Osteoblast (primary cell): ENCODE measurements at regions not wholly inside any gene's neighbourhood (a gene's known extent, or its start where the extent isn't known, plus 50 kb on each side); places are given as distances from the start of the nearest gene placed in this dataset.

Experiments
- DNase-seq: peaks from one replicate; pipeline ENCODE4 v3.0.0; 2011; ENCODE audit warnings: low spot score, mixed read lengths; ENCODE audit not compliant: insufficient read length; ENCODE audit errors: missing footprints
- H2AFZ ChIP-seq: 2 replicates; pipeline ENCODE4 v1.6.0; 2011; ENCODE audit warnings: mild to moderate bottlenecking, low read length
- H3K27ac ChIP-seq: 2 replicates; pipeline ENCODE4 v1.5.1; 2011; ENCODE audit warnings: mild to moderate bottlenecking, low read depth, low read length, moderate library complexity
- H3K27me3 ChIP-seq: 2 replicates; pipeline ENCODE4 v1.6.0; 2012; ENCODE audit warnings: mild to moderate bottlenecking, control low read depth, inconsistent platforms, low read length, moderate library complexity; ENCODE audit not compliant: insufficient read depth
- H3K36me3 ChIP-seq: 2 replicates; pipeline ENCODE4 v1.5.1; 2011; ENCODE audit warnings: mild to moderate bottlenecking, low read length, control low read depth, moderate library complexity; ENCODE audit not compliant: insufficient read depth
- H3K4me1 ChIP-seq: 2 replicates; pipeline ENCODE4 v1.5.1; 2011; ENCODE audit warnings: mild to moderate bottlenecking, low read length, control low read depth, moderate library complexity; ENCODE audit not compliant: insufficient read depth
- H3K4me2 ChIP-seq: 2 replicates; pipeline ENCODE4 v1.6.0; 2011; ENCODE audit warnings: mild to moderate bottlenecking, low read length; ENCODE audit not compliant: insufficient read depth
- H3K4me3 ChIP-seq: fragments of 200-600 bp; sonication (generic); 3 replicates; pipeline ENCODE4 v1.5.1; 2012; ENCODE audit warnings: mild to moderate bottlenecking, low read length, inconsistent platforms; ENCODE audit not compliant: insufficient read depth
- H3K79me2 ChIP-seq: 2 replicates; pipeline ENCODE4 v1.6.0; 2012; ENCODE audit warnings: mild to moderate bottlenecking, low read length, control low read depth, inconsistent platforms; ENCODE audit not compliant: insufficient read depth
- H3K9me3 ChIP-seq: 2 replicates; pipeline ENCODE4 v1.5.1; 2011; ENCODE audit warnings: low read depth, low read length, control low read depth
- H4K20me1 ChIP-seq: 2 replicates; pipeline ENCODE4 v1.6.0; 2012; ENCODE audit warnings: mild to moderate bottlenecking, low read length, control low read depth; ENCODE audit not compliant: insufficient read depth
- TF ChIP-seq, protein P1 (sequence below): IDR thresholded peaks from 2 replicates; pipeline ENCODE4 v1.5.1; 2011; ENCODE audit warnings: mild to moderate bottlenecking, low read depth, low read length, moderate library complexity; ENCODE audit errors: extremely low read depth

DNA sequence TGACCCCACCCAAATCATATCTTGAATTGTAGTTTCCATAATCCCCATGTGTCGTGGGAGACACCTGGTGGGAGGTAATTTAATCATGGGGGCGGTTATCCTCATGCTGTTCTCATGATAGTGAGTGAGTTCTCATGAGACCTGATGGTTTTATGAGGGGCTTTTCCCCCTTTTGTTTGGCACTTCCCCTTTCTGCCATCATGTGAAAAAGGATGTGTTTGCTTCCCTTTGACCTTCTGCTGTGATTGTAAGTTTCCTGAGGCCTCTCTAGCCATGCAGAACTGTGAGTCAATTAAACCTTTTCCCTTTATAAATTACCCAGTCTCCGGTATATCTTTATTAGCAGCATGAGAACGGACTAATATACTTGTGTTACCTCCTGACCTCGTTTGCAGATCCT is 156.6 kb upstream of the MTNR1B start:
- TF ChIP-seq, protein P1, sequence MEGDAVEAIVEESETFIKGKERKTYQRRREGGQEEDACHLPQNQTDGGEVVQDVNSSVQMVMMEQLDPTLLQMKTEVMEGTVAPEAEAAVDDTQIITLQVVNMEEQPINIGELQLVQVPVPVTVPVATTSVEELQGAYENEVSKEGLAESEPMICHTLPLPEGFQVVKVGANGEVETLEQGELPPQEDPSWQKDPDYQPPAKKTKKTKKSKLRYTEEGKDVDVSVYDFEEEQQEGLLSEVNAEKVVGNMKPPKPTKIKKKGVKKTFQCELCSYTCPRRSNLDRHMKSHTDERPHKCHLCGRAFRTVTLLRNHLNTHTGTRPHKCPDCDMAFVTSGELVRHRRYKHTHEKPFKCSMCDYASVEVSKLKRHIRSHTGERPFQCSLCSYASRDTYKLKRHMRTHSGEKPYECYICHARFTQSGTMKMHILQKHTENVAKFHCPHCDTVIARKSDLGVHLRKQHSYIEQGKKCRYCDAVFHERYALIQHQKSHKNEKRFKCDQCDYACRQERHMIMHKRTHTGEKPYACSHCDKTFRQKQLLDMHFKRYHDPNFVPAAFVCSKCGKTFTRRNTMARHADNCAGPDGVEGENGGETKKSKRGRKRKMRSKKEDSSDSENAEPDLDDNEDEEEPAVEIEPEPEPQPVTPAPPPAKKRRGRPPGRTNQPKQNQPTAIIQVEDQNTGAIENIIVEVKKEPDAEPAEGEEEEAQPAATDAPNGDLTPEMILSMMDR, result no peak
- DNase-seq, result no peak
- no peaks in the 10 kb centered on the region for H3K9me3 ChIP-seq
- no peak overlapping the region for H3K4me3 ChIP-seq
- no peaks in the 10 kb centered on the region for H3K4me1 ChIP-seq
- no peak overlapping the region for H3K4me2 ChIP-seq
- no peak overlapping the region for H2AFZ ChIP-seq
- H3K27me3 ChIP-seq, result no peaks in the 10 kb centered on the region
- no peaks in the 10 kb centered on the region for H4K20me1 ChIP-seq
- no peak overlapping the region for H3K27ac ChIP-seq
- H3K79me2 ChIP-seq, result no peaks in the 10 kb centered on the region
- H3K36me3 ChIP-seq, result no peaks in the 10 kb centered on the region

DNA sequence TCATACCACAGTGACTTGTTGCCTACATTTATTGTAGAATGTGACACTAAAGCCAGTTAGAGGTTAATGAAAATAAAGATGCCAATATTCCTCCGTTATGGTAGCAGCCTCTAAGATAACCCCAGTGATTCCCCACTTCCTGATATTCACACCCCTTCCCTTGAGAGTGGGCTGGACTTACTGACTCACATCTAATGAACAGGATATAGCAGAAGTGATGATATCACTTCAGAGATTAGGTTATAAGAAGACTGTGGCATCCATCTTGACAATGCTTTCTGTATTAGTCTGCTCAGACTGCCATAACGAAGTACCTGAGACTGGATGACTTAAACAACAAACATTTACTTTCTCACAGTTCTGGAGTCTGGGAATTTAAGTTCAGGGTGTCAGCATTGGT is 149.6 kb upstream of the MTNR1B start:
- Histone ChIP-seq H2AFZ (no peak overlapping the region), H3K9me3 (no peaks in the 10 kb centered on the region), H3K27me3 (no peaks in the 10 kb centered on the region), H4K20me1 (no peaks in the 10 kb centered on the region), H3K27ac (no peak overlapping the region), H3K4me2 (no peak overlapping the region), H3K79me2 (no peaks in the 10 kb centered on the region), H3K4me3 (no peak overlapping the region), H3K4me1 (no peaks in the 10 kb centered on the region), H3K36me3 (no peaks in the 10 kb centered on the region)
- no peak for DNase-seq
- TF ChIP-seq, protein P1, result no peak

DNA sequence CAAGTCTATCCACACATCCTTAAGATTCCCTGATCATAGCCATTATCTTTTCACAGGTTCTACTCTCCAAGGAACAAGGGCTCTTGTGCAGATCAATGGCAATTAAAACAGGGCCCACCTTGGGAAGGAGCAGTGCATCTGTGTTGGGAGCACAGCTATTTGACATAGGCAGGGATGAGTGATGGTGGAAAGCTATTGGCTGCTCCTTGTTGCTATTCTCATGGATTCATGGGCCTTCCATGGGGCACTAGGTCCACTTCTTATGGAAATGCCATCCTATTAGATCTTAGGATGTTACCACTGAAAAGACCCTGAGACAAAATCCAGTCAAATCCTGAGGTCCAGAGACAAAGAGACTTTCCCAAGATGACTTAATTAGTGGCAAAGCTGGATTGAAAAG is 148.6 kb upstream of the MTNR1B start:
- H3K4me2 ChIP-seq, result no peak overlapping the region
- H3K36me3 ChIP-seq, result no peaks in the 10 kb centered on the region
- H2AFZ ChIP-seq, result no peak overlapping the region
- no peaks in the 10 kb centered on the region for H3K9me3 ChIP-seq
- H4K20me1 ChIP-seq, result no peaks in the 10 kb centered on the region
- TF ChIP-seq, protein P1, result no peak
- H3K27me3 ChIP-seq, result no peaks in the 10 kb centered on the region
- no peak for DNase-seq
- H3K79me2 ChIP-seq, result no peaks in the 10 kb centered on the region
- H3K4me1 ChIP-seq, result no peaks in the 10 kb centered on the region
- H3K4me3 ChIP-seq, result no peak overlapping the region
- H3K27ac ChIP-seq, result no peak overlapping the region

DNA sequence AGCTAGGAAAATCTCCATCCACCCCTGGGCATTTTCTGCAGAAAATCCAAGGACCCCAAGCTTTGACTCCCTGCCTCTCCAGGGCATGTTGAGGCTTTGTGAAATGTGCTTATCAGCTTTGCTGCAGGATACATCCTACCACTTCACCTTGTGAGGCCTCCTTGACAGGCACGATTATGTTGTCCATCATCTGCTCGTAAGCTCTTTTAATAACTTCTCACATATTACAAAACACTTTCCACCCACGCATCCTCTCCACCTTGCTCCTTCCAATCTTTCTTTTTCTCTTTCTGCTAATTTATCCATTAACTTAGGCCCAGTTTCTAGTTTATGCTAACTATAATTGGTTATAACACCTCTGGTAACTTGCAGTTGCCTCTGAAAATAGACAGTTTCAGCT is 147.0 kb upstream of the MTNR1B start:
- no peaks in the 10 kb centered on the region for H3K27me3 ChIP-seq

More for the DNA sequence above, 147.0 kb upstream of the MTNR1B start:
- Histone ChIP-seq H3K4me1 (no peaks in the 10 kb centered on the region), H3K79me2 (no peaks in the 10 kb centered on the region), H4K20me1 (no peaks in the 10 kb centered on the region), H3K36me3 (no peaks in the 10 kb centered on the region), H3K4me3 (no peak overlapping the region), H2AFZ (no peak overlapping the region), H3K4me2 (no peak overlapping the region), H3K9me3 (no peaks in the 10 kb centered on the region), H3K27ac (no peak overlapping the region)
- no peak for DNase-seq
- TF ChIP-seq, protein P1, result no peak
